GM21390 (cell line): ENCODE measurements at regions not wholly inside any gene's neighbourhood (a gene's known extent, or its start where the extent isn't known, plus 50 kb on each side); places are given as distances from the start of the nearest gene placed in this dataset.
"Not testable (repeated sequence)": the region's sequence is repeated elsewhere in the genome, so short reads cannot be mapped to it uniquely, and the experiment has no call there.

Source experiments
- ATAC-seq: cut with Tn5 transposase; IDR thresholded peaks from one replicate; pipeline ENCODE4 v1.9.1; 2021; ENCODE audit not compliant: unreplicated experiment

GRCh38 chr7:25580141-25580540 is 351.9 kb upstream of the NPVF start:
- ATAC-seq = no peak

GRCh38 chr7:25583621-25584020 is 355.3 kb upstream of the NPVF start:
- ATAC-seq = no peak

- no peak for ATAC-seq
These were observed 356.0 kb upstream of the NPVF start for GRCh38 chr7:25584112-25584938.

GRCh38 chr7:25586513-25586912 is 358.2 kb upstream of the NPVF start:
- ATAC-seq = no peak

- no peak for ATAC-seq
These were observed 365.8 kb upstream of the NPVF start for GRCh38 chr7:25594122-25594521.

GRCh38 chr7:25594728-25595127 is 366.4 kb upstream of the NPVF start:
- ATAC-seq = no peak

GRCh38 chr7:25595996-25596395 is 367.7 kb upstream of the NPVF start:
- no peak for ATAC-seq

- no peak for ATAC-seq
These were observed 368.2 kb upstream of the NPVF start for GRCh38 chr7:25596443-25596842.

- no peak for ATAC-seq
These were observed 369.7 kb upstream of the NPVF start for GRCh38 chr7:25597946-25598345.

GRCh38 chr7:25598765-25599164 is 370.5 kb upstream of the NPVF start:
- no peak for ATAC-seq

- ATAC-seq = no peak
These were observed 372.1 kb upstream of the NPVF start for GRCh38 chr7:25600262-25600920.

- ATAC-seq = not testable (repeated sequence)
These were observed 374.6 kb upstream of the NPVF start for GRCh38 chr7:25602730-25603426.

- not testable (repeated sequence) for ATAC-seq
These were observed 375.1 kb upstream of the NPVF start for GRCh38 chr7:25603427-25603740.

- ATAC-seq = no peak
These were observed 382.9 kb upstream of the NPVF start for GRCh38 chr7:25611196-25611595.

GRCh38 chr7:25613912-25614311 is 385.6 kb upstream of the NPVF start:
- ATAC-seq = no peak

- no peak for ATAC-seq
These were observed 386.1 kb upstream of the NPVF start for GRCh38 chr7:25614415-25614814.

- ATAC-seq = no peak
These were observed 386.7 kb upstream of the NPVF start for GRCh38 chr7:25615003-25615402.

GRCh38 chr7:25615593-25615992 is 387.3 kb upstream of the NPVF start:
- ATAC-seq = no peak

GRCh38 chr7:25617214-25617613 is 388.9 kb upstream of the NPVF start:
- ATAC-seq = no peak

GRCh38 chr7:25617673-25618072 is 389.4 kb upstream of the NPVF start:
- no peak for ATAC-seq

- no peak for ATAC-seq
These were observed 391.1 kb upstream of the NPVF start for GRCh38 chr7:25619381-25619780.
